ENCODE measurements at regions not wholly inside any gene's neighbourhood (a gene's known extent, or its start where the extent isn't known, plus 50 kb on each side); places are given as distances from the start of the nearest gene placed in this dataset.
A peak's percentile ranks its signal among the peaks of the same experiment; 100 is the strongest.

DNA sequence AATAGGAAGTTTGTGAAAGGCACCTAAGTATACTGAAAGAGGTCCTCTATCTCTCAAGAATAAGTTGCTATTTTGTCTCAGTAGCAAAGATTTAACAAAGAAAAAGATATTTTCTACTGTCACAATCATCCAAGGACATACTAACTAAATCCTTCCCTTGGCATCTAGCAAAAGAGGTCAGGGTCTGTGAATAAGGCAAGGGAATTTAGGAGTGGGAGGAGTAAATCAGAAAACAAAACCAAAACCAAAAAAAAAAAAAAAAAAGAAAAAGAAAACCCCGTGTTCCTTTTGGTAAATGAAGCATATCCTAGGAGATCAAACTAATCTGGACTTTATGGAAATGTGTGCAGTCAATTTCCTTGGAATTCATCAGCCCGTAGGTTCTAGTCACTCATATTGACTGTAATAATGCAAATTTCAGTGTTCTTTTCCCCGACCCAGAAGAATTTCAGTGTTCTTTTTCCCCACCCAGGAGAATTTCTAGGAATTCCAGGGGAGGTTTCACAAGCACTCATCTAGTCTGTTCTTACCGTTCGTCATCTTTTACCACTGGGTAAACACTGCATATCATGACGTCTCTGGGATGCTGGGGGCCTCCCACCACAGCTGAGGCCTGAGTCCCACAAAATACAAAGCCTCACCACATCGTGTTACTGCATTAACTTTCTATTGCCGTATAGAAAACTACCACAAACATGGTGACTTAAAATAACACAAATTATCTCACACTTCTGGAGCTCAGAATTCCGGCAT is 113.8 kb upstream of the CCDC54 start:
- WGBS, result 68% methylated on average over 9 of the region's 9 CpGs
- DNase-seq (ENCODE audit: extremely low spot score), result no peak
- no peak for TF ChIP-seq POLR2A (IDR thresholded peaks at IDR 0.05; ENCODE audit: low read depth)
- TF ChIP-seq EP300 (IDR thresholded peaks at IDR 0.05), result no peak
- no peak for TF ChIP-seq POLR2AphosphoS5 (IDR thresholded peaks at IDR 0.05)
- TF ChIP-seq, protein P1, sequence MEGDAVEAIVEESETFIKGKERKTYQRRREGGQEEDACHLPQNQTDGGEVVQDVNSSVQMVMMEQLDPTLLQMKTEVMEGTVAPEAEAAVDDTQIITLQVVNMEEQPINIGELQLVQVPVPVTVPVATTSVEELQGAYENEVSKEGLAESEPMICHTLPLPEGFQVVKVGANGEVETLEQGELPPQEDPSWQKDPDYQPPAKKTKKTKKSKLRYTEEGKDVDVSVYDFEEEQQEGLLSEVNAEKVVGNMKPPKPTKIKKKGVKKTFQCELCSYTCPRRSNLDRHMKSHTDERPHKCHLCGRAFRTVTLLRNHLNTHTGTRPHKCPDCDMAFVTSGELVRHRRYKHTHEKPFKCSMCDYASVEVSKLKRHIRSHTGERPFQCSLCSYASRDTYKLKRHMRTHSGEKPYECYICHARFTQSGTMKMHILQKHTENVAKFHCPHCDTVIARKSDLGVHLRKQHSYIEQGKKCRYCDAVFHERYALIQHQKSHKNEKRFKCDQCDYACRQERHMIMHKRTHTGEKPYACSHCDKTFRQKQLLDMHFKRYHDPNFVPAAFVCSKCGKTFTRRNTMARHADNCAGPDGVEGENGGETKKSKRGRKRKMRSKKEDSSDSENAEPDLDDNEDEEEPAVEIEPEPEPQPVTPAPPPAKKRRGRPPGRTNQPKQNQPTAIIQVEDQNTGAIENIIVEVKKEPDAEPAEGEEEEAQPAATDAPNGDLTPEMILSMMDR (IDR thresholded peaks at IDR 0.05), result no peak
- H3K27me3 ChIP-seq, result no peaks in the 10 kb centered on the region
- intact Hi-C loops (cut with DNase I), result no loop called here
- H3K36me3 ChIP-seq, result no peaks in the 10 kb centered on the region
- no peaks in the 10 kb centered on the region for H3K9me3 ChIP-seq
- H3K4me3 ChIP-seq, result peak overlapping the region in 2 of 4 donors; percentile 11 to 29
- peaks cover 0 to 3% (median 0%) of the 10 kb centered on the region in 4 donors for H3K4me1 ChIP-seq
- no peak overlapping the region for H3K27ac ChIP-seq (replicated peaks in 1 of 4)

DNA sequence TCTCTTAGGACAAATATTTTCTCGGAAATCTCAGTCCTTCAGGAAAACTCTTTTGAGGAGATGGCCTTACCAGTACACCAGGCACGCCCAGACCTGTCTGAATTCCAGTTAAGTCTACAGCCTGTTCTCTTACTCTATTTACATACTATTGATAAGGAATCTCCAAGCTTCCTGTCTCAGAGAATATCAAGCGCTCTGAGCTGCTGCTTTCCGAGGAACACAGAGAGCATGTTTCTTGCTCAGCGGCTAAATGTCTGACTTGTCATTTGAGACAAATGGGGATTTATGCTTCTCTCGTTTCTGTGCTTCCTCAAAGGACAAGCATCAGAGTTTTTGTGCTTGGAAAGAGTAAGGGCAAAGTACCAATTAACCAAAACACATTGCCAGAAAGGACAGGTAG is 112.4 kb upstream of the CCDC54 start:
- intact Hi-C loops (cut with DNase I), result no loop called here
- no peak for DNase-seq (ENCODE audit: extremely low spot score)
- no peaks in the 10 kb centered on the region for H3K36me3 ChIP-seq
- H3K27me3 ChIP-seq, result no peaks in the 10 kb centered on the region
- H3K4me3 ChIP-seq, result no peak overlapping the region
- no peak overlapping the region for H3K27ac ChIP-seq (replicated peaks in 1 of 4)
- peaks cover 0 to 3% (median 0%) of the 10 kb centered on the region in 4 donors for H3K4me1 ChIP-seq
- no peaks in the 10 kb centered on the region for H3K9me3 ChIP-seq
- 73% methylated on average over 6 of the region's 6 CpGs for WGBS
- TF ChIP-seq, protein P1 (IDR thresholded peaks at IDR 0.05), result no peak
- TF ChIP-seq POLR2A (IDR thresholded peaks at IDR 0.05; ENCODE audit: low read depth) (no peak), POLR2AphosphoS5 (IDR thresholded peaks at IDR 0.05) (no peak), EP300 (IDR thresholded peaks at IDR 0.05) (no peak)

DNA sequence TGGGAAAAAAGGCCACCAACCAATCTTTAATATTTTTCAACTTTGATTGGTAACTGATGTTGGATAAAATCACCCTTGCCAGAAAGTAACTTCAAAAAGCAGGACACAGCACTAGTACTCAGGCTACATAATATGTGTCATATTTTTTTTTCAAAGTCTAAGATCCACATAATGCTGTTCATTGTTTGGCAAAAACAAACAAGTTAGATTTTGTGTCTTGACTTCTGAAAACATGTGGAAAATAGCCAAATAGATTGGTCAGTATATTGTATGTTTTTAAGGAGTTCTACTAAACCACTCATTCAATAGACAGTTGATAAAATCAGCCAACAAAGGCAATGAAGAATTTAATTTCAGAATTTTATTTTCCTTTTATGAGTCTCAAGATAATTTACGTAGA is 111.7 kb upstream of the CCDC54 start:
- peaks cover 0 to 3% (median 0%) of the 10 kb centered on the region in 4 donors for H3K4me1 ChIP-seq
- H3K4me3 ChIP-seq, result no peak overlapping the region
- 35% methylated on average over 1 of the region's 1 CpG for WGBS
- H3K27me3 ChIP-seq, result no peaks in the 10 kb centered on the region
- H3K36me3 ChIP-seq, result no peaks in the 10 kb centered on the region
- DNase-seq (ENCODE audit: extremely low spot score), result no peak
- TF ChIP-seq POLR2AphosphoS5 (IDR thresholded peaks at IDR 0.05) (no peak), EP300 (IDR thresholded peaks at IDR 0.05) (no peak), POLR2A (IDR thresholded peaks at IDR 0.05; ENCODE audit: low read depth) (no peak)
- TF ChIP-seq, protein P1 (IDR thresholded peaks at IDR 0.05), result no peak
- H3K27ac ChIP-seq (replicated peaks in 1 of 4), result no peak overlapping the region
- intact Hi-C loops (cut with DNase I), result no loop called here
- H3K9me3 ChIP-seq, result no peaks in the 10 kb centered on the region

DNA sequence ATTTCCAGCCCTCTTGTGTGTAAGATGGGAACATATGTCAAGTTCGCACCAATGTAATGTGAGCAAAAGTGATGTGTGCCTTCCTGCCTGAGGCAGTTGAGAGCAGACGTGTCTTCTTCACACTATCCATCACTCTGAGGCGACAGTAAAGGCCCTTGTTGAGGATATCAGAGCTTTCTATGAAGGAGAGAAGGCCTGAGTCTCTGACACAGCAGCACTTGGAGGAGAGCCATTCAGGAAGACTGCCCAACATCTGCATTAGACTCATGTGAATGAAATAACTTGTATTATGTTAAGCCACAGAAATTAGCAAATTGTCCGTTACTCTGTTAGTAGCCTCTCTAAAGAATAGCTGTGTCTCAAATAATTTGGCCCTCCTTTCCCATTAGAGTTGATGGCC is 108.8 kb upstream of the CCDC54 start:
- DNase-seq (ENCODE audit: extremely low spot score), result no peak
- peaks cover 0 to 6% (median 2%) of the 10 kb centered on the region in 4 donors for H3K4me1 ChIP-seq
- H3K4me3 ChIP-seq, result no peak overlapping the region
- no peaks in the 10 kb centered on the region for H3K36me3 ChIP-seq
- no peaks in the 10 kb centered on the region for H3K27me3 ChIP-seq
- H3K9me3 ChIP-seq, result no peaks in the 10 kb centered on the region
- intact Hi-C loops (cut with DNase I), result no loop called here
- TF ChIP-seq POLR2AphosphoS5 (IDR thresholded peaks at IDR 0.05) (no peak), POLR2A (IDR thresholded peaks at IDR 0.05; ENCODE audit: low read depth) (no peak), EP300 (IDR thresholded peaks at IDR 0.05) (no peak)
- TF ChIP-seq, protein P1 (IDR thresholded peaks at IDR 0.05), result no peak
- 92% methylated on average over 4 of the region's 4 CpGs for WGBS
- H3K27ac ChIP-seq (replicated peaks in 1 of 4), result no peak overlapping the region

Measured in esophagus muscularis mucosa (tissue), 4 donors.